ENCODE measurements at regions not wholly inside any gene's neighbourhood (a gene's known extent, or its start where the extent isn't known, plus 50 kb on each side); places are given as distances from the start of the nearest gene placed in this dataset.

GRCh38 chr18:2256577-2256976 lies 314.7 kb downstream of the METTL4 start:
- DNase-seq (ENCODE audit: low read depth) (no peak), FAIRE-seq (no peak)
- TF ChIP-seq CTCF (IDR thresholded peaks at IDR 0.05; ENCODE audit: insufficient read depth, low read length, severe bottlenecking) = no peak
- Histone ChIP-seq H3K36me3 (ENCODE audit: control insufficient read depth, insufficient read depth, low read length) (no peaks in the 10 kb centered on the region), H3K27me3 (ENCODE audit: control insufficient read depth, insufficient read depth, low read length) (no peaks in the 10 kb centered on the region), H3K4me3 (ENCODE audit: low read depth, low read length) (no peak overlapping the region)

- no peaks in the 10 kb centered on the region for H3K27me3 ChIP-seq (ENCODE audit: control insufficient read depth, insufficient read depth, low read length)
- no peak for TF ChIP-seq CTCF (IDR thresholded peaks at IDR 0.05; ENCODE audit: insufficient read depth, low read length, severe bottlenecking)
- DNase-seq (ENCODE audit: low read depth) (no peak), FAIRE-seq (no peak)
- no peak overlapping the region for H3K4me3 ChIP-seq (ENCODE audit: low read depth, low read length)
- H3K36me3 ChIP-seq (ENCODE audit: control insufficient read depth, insufficient read depth, low read length) = no peaks in the 10 kb centered on the region
Measured at GRCh38 chr18:2258954-2259353, 312.4 kb downstream of the METTL4 start.

DNA sequence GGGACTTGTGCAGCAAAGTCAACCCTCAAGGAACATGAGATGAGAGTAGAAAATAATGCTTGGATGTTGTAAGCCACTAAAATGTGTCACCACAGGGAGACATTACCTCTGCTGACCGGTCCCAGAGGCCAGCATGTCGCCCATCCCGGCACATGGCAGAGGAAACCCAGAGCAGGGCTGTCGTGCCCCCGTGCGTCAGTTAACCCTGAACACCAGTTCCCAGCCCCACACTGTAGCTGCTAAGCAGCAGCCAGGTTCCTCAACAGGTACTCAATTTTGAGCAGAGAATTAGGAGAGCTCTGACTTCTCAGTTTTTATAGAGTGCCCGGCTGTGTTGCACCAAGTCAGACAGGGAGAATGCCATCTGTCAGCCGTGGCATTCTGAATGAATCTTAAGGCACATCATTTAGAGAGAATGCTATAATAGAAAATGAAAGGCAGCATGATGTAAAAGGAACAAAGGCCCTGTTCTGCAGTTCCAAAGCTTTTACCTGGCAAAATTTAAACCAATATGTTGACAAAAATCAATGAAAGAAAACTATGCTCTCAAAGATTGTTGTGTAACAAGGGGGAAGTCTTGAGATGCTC lies 307.9 kb downstream of the METTL4 start:
- no peaks in the 10 kb centered on the region for H3K27me3 ChIP-seq (ENCODE audit: control insufficient read depth, insufficient read depth, low read length)
- DNase-seq (ENCODE audit: low read depth) (no peak), FAIRE-seq (no peak)
- no peak overlapping the region for H3K4me3 ChIP-seq (ENCODE audit: low read depth, low read length)
- no peaks in the 10 kb centered on the region for H3K36me3 ChIP-seq (ENCODE audit: control insufficient read depth, insufficient read depth, low read length)
- no peak for TF ChIP-seq CTCF (IDR thresholded peaks at IDR 0.05; ENCODE audit: insufficient read depth, low read length, severe bottlenecking)

DNA sequence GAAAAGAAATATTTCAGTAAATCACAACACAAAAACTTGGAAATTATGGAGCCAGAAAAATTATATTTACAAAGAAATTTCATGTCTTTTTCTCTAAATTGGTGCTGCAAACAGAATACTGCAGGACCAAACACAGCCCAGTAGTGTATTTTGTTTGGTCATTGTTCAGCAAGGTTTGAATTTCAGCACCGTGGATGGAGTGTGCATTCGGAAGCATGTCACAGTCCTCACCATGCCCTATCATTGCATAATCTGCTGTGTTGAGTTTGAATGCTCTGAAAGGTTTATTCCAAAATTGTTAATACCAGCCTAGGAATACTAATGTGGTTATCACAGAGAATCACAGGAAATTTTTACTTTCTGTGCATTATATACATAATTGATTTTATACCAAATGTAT lies 296.7 kb downstream of the METTL4 start:
- no peak for TF ChIP-seq CTCF (IDR thresholded peaks at IDR 0.05; ENCODE audit: insufficient read depth, low read length, severe bottlenecking)
- no peak for FAIRE-seq
- Histone ChIP-seq H3K27me3 (ENCODE audit: control insufficient read depth, insufficient read depth, low read length) (no peaks in the 10 kb centered on the region), H3K4me3 (ENCODE audit: low read depth, low read length) (no peak overlapping the region), H3K36me3 (ENCODE audit: control insufficient read depth, insufficient read depth, low read length) (no peaks in the 10 kb centered on the region)
- no peak for DNase-seq (ENCODE audit: low read depth)

GRCh38 chr18:2281086-2281485 lies 290.2 kb downstream of the METTL4 start:
- no peak for DNase-seq (ENCODE audit: low read depth)
- Histone ChIP-seq H3K27me3 (ENCODE audit: control insufficient read depth, insufficient read depth, low read length) (no peaks in the 10 kb centered on the region), H3K4me3 (ENCODE audit: low read depth, low read length) (no peak overlapping the region), H3K36me3 (ENCODE audit: control insufficient read depth, insufficient read depth, low read length) (no peaks in the 10 kb centered on the region)
- no peak for TF ChIP-seq CTCF (IDR thresholded peaks at IDR 0.05; ENCODE audit: insufficient read depth, low read length, severe bottlenecking)
- no peak for FAIRE-seq

DNA sequence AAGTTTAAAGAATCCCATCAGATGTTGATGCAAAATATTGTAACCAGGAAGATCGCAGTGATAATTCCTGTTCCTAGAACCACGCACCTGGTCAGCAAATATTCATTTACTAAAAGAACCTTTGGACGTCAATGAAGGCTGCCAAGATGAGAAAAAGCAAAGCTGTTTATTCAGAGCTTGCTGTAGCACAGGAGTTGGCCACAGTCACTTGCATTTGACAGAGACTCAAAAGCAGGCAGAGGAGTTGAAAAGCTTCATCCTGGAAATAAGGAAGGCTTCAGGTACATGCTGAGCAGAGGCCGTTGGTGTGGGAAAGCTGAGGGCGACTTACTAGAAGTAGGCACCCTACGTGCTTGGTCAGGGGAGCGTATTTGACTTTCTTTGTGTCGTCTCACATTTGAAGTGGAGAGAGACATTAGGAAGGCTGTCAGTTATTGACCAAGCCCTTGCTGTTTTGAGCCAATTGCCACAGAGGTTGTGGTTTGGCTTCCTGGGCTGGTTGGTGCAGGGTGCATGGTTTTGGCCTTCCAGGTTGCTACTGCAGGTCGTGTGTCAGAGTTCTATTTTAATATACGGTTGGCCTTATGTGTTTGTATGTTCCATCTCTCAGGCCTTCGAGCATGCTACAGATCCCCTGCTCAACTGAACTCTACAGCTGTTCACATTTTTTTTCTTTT lies 289.6 kb downstream of the METTL4 start:
- DNase-seq (ENCODE audit: low read depth) (no peak), FAIRE-seq (no peak)
- H3K4me3 ChIP-seq (ENCODE audit: low read depth, low read length) = no peak overlapping the region
- no peak for TF ChIP-seq CTCF (IDR thresholded peaks at IDR 0.05; ENCODE audit: insufficient read depth, low read length, severe bottlenecking)
- no peaks in the 10 kb centered on the region for H3K36me3 ChIP-seq (ENCODE audit: control insufficient read depth, insufficient read depth, low read length)
- H3K27me3 ChIP-seq (ENCODE audit: control insufficient read depth, insufficient read depth, low read length) = no peaks in the 10 kb centered on the region

All from bronchial epithelial cell (primary cell).